ENCODE measurements at regions not wholly inside any gene's neighbourhood (a gene's known extent, or its start where the extent isn't known, plus 50 kb on each side); places are given as distances from the start of the nearest gene placed in this dataset.
"Not testable (repeated sequence)": the region's sequence is repeated elsewhere in the genome, so short reads cannot be mapped to it uniquely, and the experiment has no call there.

DNA sequence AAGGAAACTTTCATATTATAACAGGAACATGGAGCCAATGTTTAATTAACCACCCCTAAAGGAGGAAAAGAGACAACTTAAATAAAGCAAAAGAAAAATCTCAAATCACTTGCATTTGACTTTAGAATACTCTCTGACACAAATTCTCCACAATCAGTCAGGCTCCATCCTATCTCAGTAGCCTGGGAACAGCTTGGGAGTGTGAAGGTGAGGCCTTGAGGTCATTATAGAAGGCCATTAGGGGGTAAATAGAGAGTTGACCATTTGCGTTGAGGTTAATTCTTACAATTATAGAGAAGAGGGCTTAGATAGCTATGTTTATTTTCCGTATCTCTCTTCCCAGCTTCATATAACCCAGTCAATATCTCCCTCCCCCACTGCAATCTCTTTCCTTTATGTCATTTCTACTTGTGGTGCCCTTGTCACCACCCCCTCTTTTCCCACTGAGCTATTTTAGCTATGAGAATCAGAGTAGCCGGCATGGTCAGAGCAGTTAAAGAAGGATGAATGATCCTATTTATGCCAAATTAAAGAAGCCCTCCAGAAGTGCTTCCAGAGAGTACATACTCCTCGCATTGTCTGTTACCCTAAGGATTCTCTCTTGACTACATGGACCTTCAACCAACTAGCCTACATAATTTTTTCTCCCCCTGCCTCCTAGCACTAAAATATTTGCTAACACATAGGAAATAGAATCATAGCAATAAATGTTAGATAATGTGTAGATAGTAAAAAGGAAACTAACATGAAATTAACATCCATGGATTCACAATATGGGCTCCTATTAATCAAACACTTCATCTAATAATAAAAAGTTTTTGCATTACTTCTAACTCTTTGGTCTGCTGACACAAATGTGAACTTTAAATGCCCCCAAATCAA, 135.2 kb upstream of the KRR1 start:
- DNase-seq, result no peak
- H2AFZ ChIP-seq, result no peak overlapping the region
- H3K27me3 ChIP-seq (replicated peaks; ENCODE audit: insufficient read depth), result no peaks in the 10 kb centered on the region
- in situ Hi-C loops (cut with MboI), result no loop called here
- H3K9me3 ChIP-seq (ENCODE audit: low read depth), result no peaks in the 10 kb centered on the region
- TF ChIP-seq EZH2phosphoT487 (IDR thresholded peaks at IDR 0.05; ENCODE audit: insufficient read depth, low read depth) (no peak), EZH2 (IDR thresholded peaks at IDR 0.05; ENCODE audit: insufficient read depth, poor library complexity, severe bottlenecking) (no peak)
- 81 to 85% methylated on average over 4 of the region's 4 CpGs for WGBS, 2 experiments (ENCODE audit: low coverage in 1 of 2, low lambda C conversion rate in 2 of 2, missing lambda C conversion rate in 2 of 2)
- H3K9ac ChIP-seq, result no peak overlapping the region
- H3K36me3 ChIP-seq (ENCODE audit: low read depth), result no peaks in the 10 kb centered on the region
- no peaks in the 10 kb centered on the region for H4K20me1 ChIP-seq (ENCODE audit: insufficient read depth)
- H3K4me1 ChIP-seq (ENCODE audit: insufficient read depth), result peaks cover 13% of the 10 kb centered on the region
- no peaks in the 10 kb centered on the region for H3K9me2 ChIP-seq (ENCODE audit: insufficient read depth)
- no peaks in the 10 kb centered on the region for H3K79me2 ChIP-seq (ENCODE audit: insufficient read depth)
- H3K27ac ChIP-seq, result no peak overlapping the region
- H3F3A ChIP-seq (ENCODE audit: insufficient read depth), result peaks cover 4% of the 10 kb centered on the region; the same call in 1 of the 2 replicates
- no peak overlapping the region for H3K4me3 ChIP-seq
- H3K4me2 ChIP-seq (ENCODE audit: unreplicated experiment), result no peak overlapping the region

DNA sequence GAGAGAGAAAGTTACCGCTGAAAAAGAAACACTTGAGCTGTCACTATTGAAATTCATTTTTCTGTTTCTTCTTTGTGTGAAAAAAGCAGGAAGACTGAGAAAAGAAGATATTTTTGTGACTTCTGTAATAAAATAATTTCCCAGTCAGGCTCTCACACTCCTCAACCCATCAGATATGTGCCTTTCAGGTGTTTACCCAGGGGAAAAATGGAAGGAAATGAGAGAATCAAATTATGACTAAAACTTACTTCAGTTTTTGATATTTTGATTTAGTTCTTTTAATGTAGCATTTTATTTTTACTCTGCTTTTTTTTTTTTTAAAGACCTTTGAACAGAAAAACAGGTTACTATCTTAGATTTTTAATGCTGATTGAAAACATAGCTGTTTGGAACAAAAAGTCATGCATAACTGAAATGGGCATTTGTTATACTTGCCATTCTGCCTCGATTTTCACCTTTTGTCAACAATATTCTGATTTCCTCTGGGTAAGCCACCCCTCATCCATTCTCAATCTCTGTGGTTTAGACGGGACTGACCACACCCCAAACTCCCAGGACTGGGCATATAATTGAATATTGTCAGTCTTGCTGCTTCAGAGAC, 133.2 kb upstream of the KRR1 start:
- Histone ChIP-seq H2AFZ (no peak overlapping the region), H3K4me1 (ENCODE audit: insufficient read depth) (peaks cover 26% of the 10 kb centered on the region), H3K4me2 (ENCODE audit: unreplicated experiment) (no peak overlapping the region), H3K9ac (no peak overlapping the region), H3K27ac (no peak overlapping the region), H3K36me3 (ENCODE audit: low read depth) (no peaks in the 10 kb centered on the region), H3K27me3 (replicated peaks; ENCODE audit: insufficient read depth) (no peaks in the 10 kb centered on the region), H3K9me3 (ENCODE audit: low read depth) (no peaks in the 10 kb centered on the region), H3F3A (ENCODE audit: insufficient read depth) (peaks cover 12% of the 10 kb centered on the region), H3K4me3 (no peak overlapping the region), H3K9me2 (ENCODE audit: insufficient read depth) (no peaks in the 10 kb centered on the region), H3K79me2 (ENCODE audit: insufficient read depth) (no peaks in the 10 kb centered on the region), H4K20me1 (ENCODE audit: insufficient read depth) (no peaks in the 10 kb centered on the region)
- WGBS, 2 experiments (ENCODE audit: low coverage in 1 of 2, low lambda C conversion rate in 2 of 2, missing lambda C conversion rate in 2 of 2), result 90 to 91% methylated on average over 3 of the region's 3 CpGs
- no peak for DNase-seq
- in situ Hi-C loops (cut with MboI), result no loop called here
- no peak for TF ChIP-seq EZH2phosphoT487 (IDR thresholded peaks at IDR 0.05; ENCODE audit: insufficient read depth, low read depth)
- TF ChIP-seq EZH2 (IDR thresholded peaks at IDR 0.05; ENCODE audit: insufficient read depth, poor library complexity, severe bottlenecking), result no peak

DNA sequence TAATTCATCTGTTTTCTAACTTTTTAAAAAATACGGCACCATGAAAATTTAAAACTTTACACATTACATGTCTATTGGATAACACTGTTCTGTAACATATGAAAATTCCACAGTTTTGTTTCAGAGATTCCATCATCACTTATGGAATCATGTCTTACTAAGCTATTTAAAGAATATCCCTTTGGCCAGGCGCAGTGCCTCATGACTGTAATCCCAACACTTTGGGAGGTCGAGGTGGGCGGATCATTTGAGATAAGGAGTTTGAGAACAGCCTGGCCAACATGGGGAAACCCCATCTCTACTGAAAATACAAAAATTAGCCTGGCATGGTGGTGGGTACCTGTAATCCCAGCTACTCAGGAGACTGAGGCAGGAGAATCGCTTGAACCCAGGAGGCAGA, 131.7 kb upstream of the KRR1 start:
- Histone ChIP-seq H3F3A (ENCODE audit: insufficient read depth) (peaks cover 12% of the 10 kb centered on the region), H3K4me1 (ENCODE audit: insufficient read depth) (peaks cover 26% of the 10 kb centered on the region)
- H4K20me1 ChIP-seq (ENCODE audit: insufficient read depth); H3K27me3 ChIP-seq (replicated peaks; ENCODE audit: insufficient read depth); H3K4me2 ChIP-seq (ENCODE audit: unreplicated experiment); H3K36me3 ChIP-seq (ENCODE audit: low read depth); H2AFZ ChIP-seq; H3K9me2 ChIP-seq (ENCODE audit: insufficient read depth); H3K27ac ChIP-seq; H3K79me2 ChIP-seq (ENCODE audit: insufficient read depth); in situ Hi-C loops (cut with MboI); H3K9me3 ChIP-seq (ENCODE audit: low read depth); H3K4me3 ChIP-seq; H3K9ac ChIP-seq: not testable (repeated sequence)
- DNase-seq, result peak; percentile 9
- WGBS, 2 experiments (ENCODE audit: low coverage in 1 of 2, low lambda C conversion rate in 2 of 2, missing lambda C conversion rate in 2 of 2), result 94 to 95% methylated on average over 5 of the region's 5 CpGs

DNA sequence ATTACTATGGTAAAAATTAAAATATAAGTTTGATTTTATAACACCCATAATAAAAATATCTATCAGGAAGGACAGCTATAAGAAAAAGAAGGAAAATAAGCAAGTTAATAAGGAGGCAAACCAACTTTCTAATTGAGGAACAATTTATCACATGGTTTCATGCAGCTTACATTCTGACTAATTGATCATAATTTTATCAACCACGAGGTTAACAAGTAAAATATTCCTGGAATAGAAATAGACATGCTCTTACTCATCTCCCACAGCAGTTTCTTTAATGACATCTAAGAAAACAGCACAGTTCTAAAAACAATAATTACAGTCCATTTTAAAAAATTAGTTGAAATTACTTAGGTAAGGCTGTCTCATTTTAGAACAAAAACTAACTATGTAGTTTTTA, 130.8 kb upstream of the KRR1 start:
- Histone ChIP-seq H4K20me1 (ENCODE audit: insufficient read depth) (no peaks in the 10 kb centered on the region), H2AFZ (peak overlapping the region; percentile 27), H3K9me3 (ENCODE audit: low read depth) (no peaks in the 10 kb centered on the region), H3K4me1 (ENCODE audit: insufficient read depth) (peaks cover 26% of the 10 kb centered on the region), H3K36me3 (ENCODE audit: low read depth) (no peaks in the 10 kb centered on the region), H3K9me2 (ENCODE audit: insufficient read depth) (no peaks in the 10 kb centered on the region), H3K4me3 (no peak overlapping the region), H3K9ac (no peak overlapping the region), H3K27ac (peak overlapping the region; percentile 86; the same call in 1 of the 2 replicates), H3K79me2 (ENCODE audit: insufficient read depth) (no peaks in the 10 kb centered on the region), H3K4me2 (ENCODE audit: unreplicated experiment) (peak overlapping the region; percentile 32), H3K27me3 (replicated peaks; ENCODE audit: insufficient read depth) (no peaks in the 10 kb centered on the region), H3F3A (ENCODE audit: insufficient read depth) (peaks cover 12% of the 10 kb centered on the region)
- no peak for TF ChIP-seq EZH2phosphoT487 (IDR thresholded peaks at IDR 0.05; ENCODE audit: insufficient read depth, low read depth)
- TF ChIP-seq EZH2 (IDR thresholded peaks at IDR 0.05; ENCODE audit: insufficient read depth, poor library complexity, severe bottlenecking), result no peak
- 0% methylated on average over 1 of the region's 1 CpG for WGBS, 2 experiments (ENCODE audit: low coverage in 1 of 2, low lambda C conversion rate in 2 of 2, missing lambda C conversion rate in 2 of 2)
- in situ Hi-C loops (cut with MboI), result no loop called here
- peak; percentile 32 for DNase-seq
